Ectodermal cell (in vitro differentiated cells): ENCODE measurements at regions not wholly inside any gene's neighbourhood (a gene's known extent, or its start where the extent isn't known, plus 50 kb on each side); places are given as distances from the start of the nearest gene placed in this dataset.

Experiments used
- H3K27ac ChIP-seq: 2 replicates; pipeline ENCODE4 v1.7.0; 2013; ENCODE audit warnings: mild to moderate bottlenecking, low read depth, low read length; ENCODE audit not compliant: insufficient read depth, poor library complexity, severe bottlenecking
- H3K27me3 ChIP-seq: 2 replicates; pipeline ENCODE4 v1.7.0; 2013; ENCODE audit warnings: mild to moderate bottlenecking, low read length; ENCODE audit not compliant: insufficient read depth, control insufficient read depth, poor library complexity, severe bottlenecking
- H3K36me3 ChIP-seq: one replicate; pipeline ENCODE4 v1.7.0; 2013; ENCODE audit warnings: low read length; ENCODE audit not compliant: control insufficient read depth, insufficient read depth
- H3K4me1 ChIP-seq: one replicate; pipeline ENCODE4 v1.7.0; 2013; ENCODE audit warnings: low read length; ENCODE audit not compliant: control insufficient read depth, insufficient read depth
- H3K4me3 ChIP-seq: 2 replicates; pipeline ENCODE4 v1.7.0; 2013; ENCODE audit warnings: low read depth, low read length, control low read depth; ENCODE audit not compliant: insufficient read depth
- H3K9me3 ChIP-seq: 2 replicates; pipeline ENCODE4 v1.7.0; 2013; ENCODE audit warnings: mild to moderate bottlenecking, low read length, moderate library complexity; ENCODE audit not compliant: control insufficient read depth
- WGBS, 2 experiments: methylation state at CpG; one replicate each; pipeline ENCODE4 v1.1.7; 2013; ENCODE audit warnings: missing lambda C conversion rate in 2 of 2; 5-methylcytosine and 5-hydroxymethylcytosine counted together

GRCh38 chr14:22225516-22226140 lies 363.4 kb downstream of the DAD1 start:
- Histone ChIP-seq H3K9me3 (no peaks in the 10 kb centered on the region), H3K4me1 (no peaks in the 10 kb centered on the region), H3K4me3 (no peak overlapping the region), H3K27me3 (no peaks in the 10 kb centered on the region), H3K36me3 (no peaks in the 10 kb centered on the region), H3K27ac (no peak overlapping the region)
- 80 to 94% methylated on average over 3 to 4 of the region's 4 CpGs for WGBS, 2 experiments

GRCh38 chr14:22221508-22221907 lies 367.5 kb downstream of the DAD1 start:
- Histone ChIP-seq H3K4me3 (no peak overlapping the region), H3K9me3 (no peaks in the 10 kb centered on the region), H3K36me3 (no peaks in the 10 kb centered on the region), H3K4me1 (no peaks in the 10 kb centered on the region), H3K27ac (no peak overlapping the region), H3K27me3 (no peaks in the 10 kb centered on the region)
- 84 to 90% methylated on average over 3 of the region's 3 CpGs for WGBS, 2 experiments

GRCh38 chr14:22220427-22220826 lies 368.6 kb downstream of the DAD1 start:
- H3K27ac ChIP-seq, result no peak overlapping the region
- H3K4me1 ChIP-seq, result no peaks in the 10 kb centered on the region
- no peak overlapping the region for H3K4me3 ChIP-seq
- H3K27me3 ChIP-seq, result no peaks in the 10 kb centered on the region
- H3K36me3 ChIP-seq, result no peaks in the 10 kb centered on the region
- H3K9me3 ChIP-seq, result no peaks in the 10 kb centered on the region
- 71 to 86% methylated on average over 1 of the region's 1 CpG for WGBS, 2 experiments

- 88 to 95% methylated on average over 1 to 3 of the region's 3 CpGs for WGBS, 2 experiments
- H3K27me3 ChIP-seq, result no peaks in the 10 kb centered on the region
Observed at GRCh38 chr14:22218728-22219127, 370.3 kb downstream of the DAD1 start.

GRCh38 chr14:22213120-22213519 lies 375.9 kb downstream of the DAD1 start:
- H3K27ac ChIP-seq, result no peak overlapping the region
- no peaks in the 10 kb centered on the region for H3K4me1 ChIP-seq
- WGBS, 2 experiments, result 93 to 95% methylated on average over 3 of the region's 3 CpGs
- no peaks in the 10 kb centered on the region for H3K27me3 ChIP-seq
- no peaks in the 10 kb centered on the region for H3K9me3 ChIP-seq
- no peaks in the 10 kb centered on the region for H3K36me3 ChIP-seq
- no peak overlapping the region for H3K4me3 ChIP-seq

More at GRCh38 chr14:22218728-22219127, 370.3 kb downstream of the DAD1 start:
- Histone ChIP-seq H3K27ac (no peak overlapping the region), H3K4me3 (no peak overlapping the region), H3K36me3 (no peaks in the 10 kb centered on the region), H3K9me3 (no peaks in the 10 kb centered on the region), H3K4me1 (no peaks in the 10 kb centered on the region)

- Histone ChIP-seq H3K27ac (no peak overlapping the region), H3K9me3 (no peaks in the 10 kb centered on the region), H3K4me3 (no peak overlapping the region), H3K36me3 (no peaks in the 10 kb centered on the region), H3K4me1 (no peaks in the 10 kb centered on the region), H3K27me3 (no peaks in the 10 kb centered on the region)
- 94 to 98% methylated on average over 1 of the region's 1 CpG for WGBS, 2 experiments
Observed at GRCh38 chr14:22210906-22211305, 378.1 kb downstream of the DAD1 start.

- 45 to 50% methylated on average over 2 of the region's 2 CpGs for WGBS, 2 experiments
- Histone ChIP-seq H3K27ac (no peak overlapping the region), H3K4me3 (no peak overlapping the region), H3K36me3 (no peaks in the 10 kb centered on the region), H3K9me3 (no peaks in the 10 kb centered on the region), H3K27me3 (no peaks in the 10 kb centered on the region), H3K4me1 (no peaks in the 10 kb centered on the region)
Observed at GRCh38 chr14:22210026-22210425, 379.0 kb downstream of the DAD1 start.

GRCh38 chr14:22203036-22203435 lies 386.0 kb downstream of the DAD1 start:
- Histone ChIP-seq H3K27ac (no peak overlapping the region), H3K27me3 (no peaks in the 10 kb centered on the region)

GRCh38 chr14:22202313-22202712 lies 386.7 kb downstream of the DAD1 start:
- Histone ChIP-seq H3K36me3 (no peaks in the 10 kb centered on the region), H3K9me3 (no peaks in the 10 kb centered on the region), H3K4me3 (no peak overlapping the region), H3K27ac (no peak overlapping the region), H3K27me3 (no peaks in the 10 kb centered on the region), H3K4me1 (no peaks in the 10 kb centered on the region)
- 92 to 94% methylated on average over 1 to 2 of the region's 2 CpGs for WGBS, 2 experiments

More at GRCh38 chr14:22203036-22203435, 386.0 kb downstream of the DAD1 start:
- no peaks in the 10 kb centered on the region for H3K4me1 ChIP-seq
- WGBS, 2 experiments, result 91 to 92% methylated on average over 5 of the region's 5 CpGs
- H3K4me3 ChIP-seq, result no peak overlapping the region
- no peaks in the 10 kb centered on the region for H3K9me3 ChIP-seq
- H3K36me3 ChIP-seq, result no peaks in the 10 kb centered on the region

- Histone ChIP-seq H3K36me3 (no peaks in the 10 kb centered on the region), H3K9me3 (no peaks in the 10 kb centered on the region), H3K27me3 (no peaks in the 10 kb centered on the region), H3K27ac (no peak overlapping the region), H3K4me1 (no peaks in the 10 kb centered on the region), H3K4me3 (no peak overlapping the region)
- 23 to 26% methylated on average over 1 of the region's 1 CpG for WGBS, 2 experiments
Observed at GRCh38 chr14:22200977-22201605, 387.9 kb downstream of the DAD1 start.
